Ishikawa (cell line): ENCODE measurements at regions not wholly inside any gene's neighbourhood (a gene's known extent, or its start where the extent isn't known, plus 50 kb on each side); places are given as distances from the start of the nearest gene placed in this dataset.

Source experiments
- CEBPB ChIP-seq: IDR thresholded peaks from 2 replicates; pipeline ENCODE4 v1.6.1; 2012
- CREB1 ChIP-seq: IDR thresholded peaks from 2 replicates; pipeline ENCODE4 v1.6.1; 2012; ENCODE audit warnings: low read depth
- EGR1 ChIP-seq: IDR thresholded peaks from 2 replicates; pipeline ENCODE4 v1.6.1; 2012
- EP300 ChIP-seq: IDR thresholded peaks from 2 replicates; pipeline ENCODE4 v1.6.1; 2012; ENCODE audit warnings: borderline replicate concordance
- FOXM1 ChIP-seq: IDR thresholded peaks from 2 replicates; pipeline ENCODE4 v1.6.1; 2012; ENCODE audit warnings: low read depth, borderline replicate concordance
- NFIC ChIP-seq: IDR thresholded peaks from 2 replicates; pipeline ENCODE4 v1.6.1; 2012
- RAD21 ChIP-seq: IDR thresholded peaks from 2 replicates; pipeline ENCODE4 v1.6.1; 2012; ENCODE audit warnings: low read depth
- TAF1 ChIP-seq: IDR thresholded peaks from 2 replicates; pipeline ENCODE4 v1.6.1; 2012; ENCODE audit warnings: low read depth, mild to moderate bottlenecking
- TCF12 ChIP-seq: IDR thresholded peaks from 2 replicates; pipeline ENCODE4 v1.6.1; 2012; ENCODE audit warnings: low read depth
- TEAD4 ChIP-seq: IDR thresholded peaks from 2 replicates; pipeline ENCODE4 v1.6.1; 2012
- YY1 ChIP-seq: IDR thresholded peaks from 2 replicates; pipeline ENCODE4 v1.6.1; 2012; ENCODE audit warnings: low read depth
- ZBTB7A ChIP-seq: IDR thresholded peaks from 2 replicates; pipeline ENCODE4 v1.6.1; 2012; ENCODE audit warnings: low read depth
- TF ChIP-seq, protein P1 (sequence below): IDR thresholded peaks from 2 replicates; pipeline ENCODE4 v1.6.1; 2012; ENCODE audit warnings: low read depth, mild to moderate bottlenecking
- TF ChIP-seq, protein P2 (sequence below): IDR thresholded peaks from 2 replicates; pipeline ENCODE4 v1.6.1; 2012
- TF ChIP-seq, protein P3 (sequence below): IDR thresholded peaks from 2 replicates; pipeline ENCODE4 v1.6.1; 2012

DNA sequence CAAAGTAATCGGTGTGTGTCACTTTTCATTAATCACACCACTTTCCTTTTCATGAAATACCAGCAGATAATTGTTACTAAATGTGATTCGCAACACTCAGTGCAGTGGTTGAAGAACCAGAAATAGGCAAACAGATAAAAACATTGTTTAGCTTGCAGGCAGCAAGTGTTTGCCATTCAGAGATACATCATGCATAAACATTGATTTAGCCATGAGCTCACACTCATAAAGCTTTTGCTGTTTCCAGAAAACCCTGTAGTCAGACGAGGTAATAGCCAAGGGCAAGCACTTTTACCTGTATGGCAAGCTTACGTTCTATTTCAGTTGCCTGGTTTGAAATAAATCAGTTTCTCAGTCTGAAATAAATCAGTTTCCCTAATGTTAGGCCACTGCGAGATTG lies 542.0 kb upstream of the TENM3 start:
- TF ChIP-seq YY1 (no peak), RAD21 (no peak), FOXM1 (no peak), CEBPB (no peak), ZBTB7A (no peak), TAF1 (no peak), CREB1 (no peak), EP300 (no peak), EGR1 (no peak), TCF12 (no peak), TEAD4 (no peak), NFIC (no peak)
- TF ChIP-seq, protein P1, sequence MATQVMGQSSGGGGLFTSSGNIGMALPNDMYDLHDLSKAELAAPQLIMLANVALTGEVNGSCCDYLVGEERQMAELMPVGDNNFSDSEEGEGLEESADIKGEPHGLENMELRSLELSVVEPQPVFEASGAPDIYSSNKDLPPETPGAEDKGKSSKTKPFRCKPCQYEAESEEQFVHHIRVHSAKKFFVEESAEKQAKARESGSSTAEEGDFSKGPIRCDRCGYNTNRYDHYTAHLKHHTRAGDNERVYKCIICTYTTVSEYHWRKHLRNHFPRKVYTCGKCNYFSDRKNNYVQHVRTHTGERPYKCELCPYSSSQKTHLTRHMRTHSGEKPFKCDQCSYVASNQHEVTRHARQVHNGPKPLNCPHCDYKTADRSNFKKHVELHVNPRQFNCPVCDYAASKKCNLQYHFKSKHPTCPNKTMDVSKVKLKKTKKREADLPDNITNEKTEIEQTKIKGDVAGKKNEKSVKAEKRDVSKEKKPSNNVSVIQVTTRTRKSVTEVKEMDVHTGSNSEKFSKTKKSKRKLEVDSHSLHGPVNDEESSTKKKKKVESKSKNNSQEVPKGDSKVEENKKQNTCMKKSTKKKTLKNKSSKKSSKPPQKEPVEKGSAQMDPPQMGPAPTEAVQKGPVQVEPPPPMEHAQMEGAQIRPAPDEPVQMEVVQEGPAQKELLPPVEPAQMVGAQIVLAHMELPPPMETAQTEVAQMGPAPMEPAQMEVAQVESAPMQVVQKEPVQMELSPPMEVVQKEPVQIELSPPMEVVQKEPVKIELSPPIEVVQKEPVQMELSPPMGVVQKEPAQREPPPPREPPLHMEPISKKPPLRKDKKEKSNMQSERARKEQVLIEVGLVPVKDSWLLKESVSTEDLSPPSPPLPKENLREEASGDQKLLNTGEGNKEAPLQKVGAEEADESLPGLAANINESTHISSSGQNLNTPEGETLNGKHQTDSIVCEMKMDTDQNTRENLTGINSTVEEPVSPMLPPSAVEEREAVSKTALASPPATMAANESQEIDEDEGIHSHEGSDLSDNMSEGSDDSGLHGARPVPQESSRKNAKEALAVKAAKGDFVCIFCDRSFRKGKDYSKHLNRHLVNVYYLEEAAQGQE = no peak
- TF ChIP-seq, protein P2, sequence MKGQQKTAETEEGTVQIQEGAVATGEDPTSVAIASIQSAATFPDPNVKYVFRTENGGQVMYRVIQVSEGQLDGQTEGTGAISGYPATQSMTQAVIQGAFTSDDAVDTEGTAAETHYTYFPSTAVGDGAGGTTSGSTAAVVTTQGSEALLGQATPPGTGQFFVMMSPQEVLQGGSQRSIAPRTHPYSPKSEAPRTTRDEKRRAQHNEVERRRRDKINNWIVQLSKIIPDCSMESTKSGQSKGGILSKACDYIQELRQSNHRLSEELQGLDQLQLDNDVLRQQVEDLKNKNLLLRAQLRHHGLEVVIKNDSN = no peak
- TF ChIP-seq, protein P3, sequence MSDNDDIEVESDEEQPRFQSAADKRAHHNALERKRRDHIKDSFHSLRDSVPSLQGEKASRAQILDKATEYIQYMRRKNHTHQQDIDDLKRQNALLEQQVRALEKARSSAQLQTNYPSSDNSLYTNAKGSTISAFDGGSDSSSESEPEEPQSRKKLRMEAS = no peak

DNA sequence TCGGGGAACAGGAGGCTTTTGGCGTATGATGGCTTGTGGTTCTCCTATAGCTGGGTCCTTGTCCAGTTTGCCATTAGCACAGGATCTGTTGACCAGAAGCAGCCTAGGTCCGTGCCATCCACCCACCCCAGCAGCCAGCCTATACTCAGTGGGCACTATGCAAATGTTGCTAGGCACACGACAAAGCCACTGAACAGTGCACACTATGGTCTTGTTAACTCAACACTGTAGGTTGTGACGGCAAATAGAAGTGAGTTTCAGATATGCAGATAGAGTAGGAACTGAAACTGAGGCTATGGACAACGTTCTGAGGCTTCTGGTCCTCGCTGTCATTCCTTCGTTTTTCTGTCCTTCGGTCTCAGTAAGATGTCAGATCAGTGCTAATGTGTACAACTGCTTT lies 541.3 kb upstream of the TENM3 start:
- TF ChIP-seq EGR1 (no peak), TEAD4 (no peak), TCF12 (no peak), RAD21 (no peak), CREB1 (no peak), YY1 (no peak), FOXM1 (no peak), EP300 (no peak)
- TF ChIP-seq, protein P2 = no peak
- TF ChIP-seq, protein P3 = no peak
- TF ChIP-seq, protein P1 = no peak

DNA sequence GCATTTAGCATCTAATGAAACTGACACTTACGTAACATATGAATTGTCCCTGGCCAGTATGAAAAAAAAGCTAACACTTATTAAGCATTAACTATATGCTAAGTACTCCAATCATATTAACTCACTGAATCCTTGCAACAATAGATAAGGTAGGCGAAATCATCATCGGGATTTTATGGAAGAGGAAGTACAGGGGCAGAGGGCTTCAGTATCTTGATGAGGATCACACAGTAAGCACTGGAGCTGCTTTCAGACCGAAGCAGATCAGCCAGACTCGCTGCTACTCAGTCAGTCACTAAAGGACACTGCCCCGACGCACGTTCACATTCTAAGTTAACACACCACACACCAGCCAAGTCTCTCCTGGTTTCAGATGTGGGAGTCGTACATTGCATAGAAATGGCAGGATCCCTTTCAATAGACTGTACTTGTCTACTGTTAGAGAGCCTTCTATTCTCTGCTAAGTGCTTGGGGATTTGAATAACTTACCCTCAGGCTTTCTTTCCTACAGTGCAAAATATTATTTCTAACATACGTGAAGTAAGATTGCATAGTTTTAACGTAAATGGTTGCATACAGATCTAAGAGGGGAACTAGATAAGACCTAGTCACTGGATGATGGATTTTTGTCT lies 540.2 kb upstream of the TENM3 start:
- TF ChIP-seq EP300 = no peak
- TF ChIP-seq CREB1 = no peak
- no peak for TF ChIP-seq FOXM1
- TF ChIP-seq, protein P3 = no peak
- TF ChIP-seq TAF1 = no peak

DNA sequence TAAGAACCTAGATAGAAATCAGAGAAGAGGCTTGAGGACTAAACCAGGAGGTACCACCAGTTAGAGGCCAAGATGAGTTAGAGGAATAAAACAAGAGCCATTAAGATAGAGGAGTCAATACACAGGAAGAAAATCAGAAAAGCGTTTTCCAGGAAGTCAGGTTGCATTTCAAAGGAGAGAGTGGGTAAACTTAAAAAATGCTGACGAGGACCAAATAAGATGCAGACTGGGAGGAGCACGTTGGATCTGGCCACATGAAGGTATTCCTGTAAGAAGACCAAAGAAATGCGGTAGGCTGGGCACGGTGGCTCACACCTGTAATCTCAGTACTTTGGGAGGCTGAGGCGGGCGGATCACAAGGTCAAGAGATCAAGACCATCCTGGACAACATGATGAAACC lies 533.1 kb upstream of the TENM3 start:
- TF ChIP-seq NFIC (no peak), EGR1 (no peak)

DNA sequence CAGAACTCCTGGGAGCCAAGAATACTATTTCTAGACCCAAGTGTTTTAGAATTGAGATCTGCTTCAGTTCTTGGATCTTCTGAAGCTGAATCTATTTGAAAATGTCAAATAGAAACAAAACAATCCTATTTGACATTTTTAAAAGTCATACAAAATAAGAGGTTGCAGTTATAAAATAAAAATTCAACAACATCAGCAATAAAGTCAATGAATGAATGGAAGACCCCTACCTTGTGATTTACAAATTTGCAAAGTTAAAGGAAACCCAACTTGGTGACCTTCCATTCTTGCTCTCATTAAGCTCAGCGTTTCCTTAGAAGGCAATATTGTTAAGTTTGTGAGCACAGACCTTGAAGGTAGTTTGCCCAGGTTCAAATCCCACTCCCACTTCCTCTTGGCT lies 531.8 kb upstream of the TENM3 start:
- TF ChIP-seq NFIC = no peak
- no peak for TF ChIP-seq ZBTB7A
- no peak for TF ChIP-seq FOXM1
- TF ChIP-seq, protein P1 = no peak
- no peak for TF ChIP-seq RAD21
- TF ChIP-seq TCF12 = no peak
- TF ChIP-seq, protein P3 = no peak
- no peak for TF ChIP-seq CREB1
- TF ChIP-seq, protein P2 = no peak
- no peak for TF ChIP-seq TEAD4
- no peak for TF ChIP-seq TAF1
- no peak for TF ChIP-seq EP300
- TF ChIP-seq EGR1 = no peak
- no peak for TF ChIP-seq CEBPB
- no peak for TF ChIP-seq YY1
